Hematopoietic multipotent progenitor cell treated with erythropoietin and hydrocortisone succinate and interleukin-3 and kit ligand, for 15 days (in vitro differentiated cells): ENCODE measurements at regions not wholly inside any gene's neighbourhood (a gene's known extent, or its start where the extent isn't known, plus 50 kb on each side); places are given as distances from the start of the nearest gene placed in this dataset.

ENCODE experiments used
- DNase-seq: peaks from one replicate; pipeline ENCODE4 v3.0.0-alpha.2; 2015; ENCODE audit warnings: low spot score

DNA sequence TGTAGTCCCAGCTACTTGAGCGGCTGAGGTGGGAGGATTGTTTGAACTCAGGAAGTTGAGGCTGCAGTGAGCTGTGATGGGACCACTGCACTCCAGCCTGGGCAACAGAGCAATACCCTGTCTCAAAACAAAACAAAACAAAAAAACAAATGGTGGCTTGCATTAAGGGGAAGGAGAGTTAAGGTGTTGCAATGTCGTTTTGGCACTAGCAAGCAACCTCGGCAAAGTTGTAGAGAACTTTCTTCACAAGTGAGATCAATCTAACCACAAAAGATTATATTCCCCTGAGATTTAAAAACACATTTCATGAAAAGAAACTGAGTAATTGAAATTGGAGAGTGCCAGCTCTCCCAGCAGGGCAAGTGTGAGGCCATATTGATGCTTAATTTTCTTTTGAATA is 153.7 kb downstream of the KLF5 start:
- no peak for DNase-seq

DNA sequence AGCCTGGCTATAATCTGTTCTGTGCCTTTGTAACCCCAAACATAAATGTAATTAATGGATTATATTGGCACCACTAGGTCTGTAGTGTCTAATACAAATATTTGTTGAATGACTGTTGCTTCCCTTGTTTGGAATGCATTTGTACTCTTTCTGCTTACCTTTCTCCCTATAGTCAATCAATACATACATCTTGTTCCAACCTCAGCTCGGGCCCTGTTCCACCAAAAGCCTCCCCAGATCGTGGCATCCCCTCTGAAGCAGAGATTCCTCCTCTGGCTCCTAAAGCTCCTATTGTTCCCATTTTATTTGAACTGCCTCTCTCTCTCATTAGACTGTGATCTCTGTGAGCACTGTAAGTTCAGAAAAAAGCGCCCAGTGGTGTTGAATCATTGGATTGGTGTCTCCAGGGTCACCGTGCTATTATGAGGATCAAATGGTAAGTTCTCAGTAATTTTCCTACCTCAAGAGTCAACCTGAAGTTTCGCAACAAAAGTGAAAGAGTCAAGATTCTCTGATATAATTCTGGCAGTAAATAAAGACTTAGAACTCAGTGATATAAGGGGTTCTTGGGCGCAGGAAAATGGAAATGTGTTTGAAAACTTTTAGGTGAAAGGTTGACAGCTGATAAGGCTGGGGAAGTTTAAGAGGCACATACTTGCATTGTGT is 151.5 kb downstream of the KLF5 start:
- no peak for DNase-seq

DNA sequence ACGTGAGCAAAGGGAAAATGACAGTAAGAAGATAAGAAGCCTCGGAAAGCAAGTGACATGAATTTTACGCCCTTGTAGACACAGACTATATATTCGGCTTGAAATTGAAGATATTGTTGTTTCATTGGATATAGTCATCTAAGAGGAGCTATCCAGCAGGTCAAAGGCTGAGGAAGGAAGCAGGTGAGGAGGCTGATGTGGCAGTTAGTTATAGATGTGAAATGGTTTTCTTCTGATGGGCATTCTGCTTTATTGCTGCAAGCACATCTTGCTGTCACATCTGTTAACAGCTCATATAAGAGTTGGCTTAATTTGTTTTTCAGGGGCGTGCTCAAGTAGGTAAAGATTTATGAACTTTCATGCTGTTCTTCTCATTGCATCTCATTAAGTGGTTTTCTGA is 146.1 kb downstream of the KLF5 start:
- DNase-seq: no peak

DNA sequence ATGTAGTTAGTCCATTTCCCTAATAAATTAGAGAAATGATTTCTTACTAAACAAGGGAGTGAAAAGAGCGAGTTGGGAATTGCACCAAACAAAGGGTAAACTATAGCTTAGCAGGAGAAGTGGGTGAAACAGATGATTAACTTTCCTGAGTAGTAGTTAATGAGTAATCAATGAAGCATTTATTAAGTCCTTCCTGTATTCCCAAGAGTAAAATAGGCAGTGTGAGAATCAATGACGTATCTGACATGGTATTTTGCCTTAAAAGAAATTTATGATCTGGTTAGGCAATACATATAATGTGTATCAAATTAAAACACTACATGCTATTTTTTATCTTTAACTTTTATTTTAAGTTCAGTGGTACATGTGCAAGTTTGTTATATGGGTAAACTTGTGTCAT is 142.8 kb downstream of the KLF5 start:
- no peak for DNase-seq

DNA sequence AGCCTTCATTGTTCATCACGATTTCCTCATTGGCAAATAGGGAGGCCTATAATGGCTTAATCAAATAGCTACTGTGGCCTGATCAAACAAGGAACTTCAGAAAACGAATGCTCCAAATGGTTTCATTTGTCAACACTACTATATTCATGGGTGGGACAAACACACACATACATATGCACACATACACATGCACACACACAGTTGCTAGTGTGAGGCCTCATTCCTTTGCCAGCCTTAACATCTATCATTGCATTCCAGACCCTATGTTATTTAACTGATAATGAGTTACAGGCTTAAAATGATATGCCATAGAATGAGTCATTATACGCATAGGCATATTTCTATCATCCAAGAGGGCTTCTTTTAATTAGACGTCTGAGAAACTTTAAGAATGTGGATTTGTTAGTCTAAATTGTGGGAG is 140.2 kb downstream of the KLF5 start:
- peak; percentile 10 for DNase-seq

DNA sequence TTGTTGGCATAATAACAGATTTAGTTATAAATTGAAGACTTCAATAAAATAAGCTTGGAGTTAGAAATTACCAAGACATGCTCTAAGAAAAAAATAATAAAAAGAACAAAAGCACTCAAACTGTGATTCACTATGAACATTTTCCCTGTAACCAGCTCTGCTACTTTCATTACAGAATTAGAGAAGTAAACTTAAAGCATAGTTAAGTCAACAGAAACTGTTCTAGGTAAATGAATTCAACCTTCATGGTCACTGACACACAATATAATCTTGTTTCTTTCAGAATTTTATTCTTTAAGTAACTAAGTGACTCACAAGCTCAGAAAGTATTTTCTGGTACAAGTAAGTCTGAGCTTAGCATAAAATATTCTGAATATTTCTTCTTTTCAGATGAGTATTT is 136.3 kb downstream of the KLF5 start:
- DNase-seq: no peak

DNA sequence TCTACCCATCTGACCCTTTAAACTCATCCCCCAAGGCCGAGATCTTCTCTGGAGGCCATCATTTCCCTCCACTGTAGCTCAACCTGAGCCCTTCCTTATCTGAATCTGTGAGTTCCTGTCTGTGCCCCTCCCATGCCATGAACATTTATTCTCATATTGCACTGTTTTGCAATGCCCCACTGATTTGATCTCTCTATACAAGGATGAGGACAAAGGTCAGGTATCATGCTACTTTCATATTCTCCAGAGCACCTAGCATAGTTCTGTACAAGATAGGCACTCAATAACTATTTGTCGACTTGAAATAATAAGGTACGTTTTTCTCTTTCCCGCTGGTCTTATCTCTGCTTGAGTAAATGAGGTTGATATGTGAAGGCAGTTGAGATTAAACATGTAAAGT is 135.5 kb downstream of the KLF5 start:
- DNase-seq: no peak

DNA sequence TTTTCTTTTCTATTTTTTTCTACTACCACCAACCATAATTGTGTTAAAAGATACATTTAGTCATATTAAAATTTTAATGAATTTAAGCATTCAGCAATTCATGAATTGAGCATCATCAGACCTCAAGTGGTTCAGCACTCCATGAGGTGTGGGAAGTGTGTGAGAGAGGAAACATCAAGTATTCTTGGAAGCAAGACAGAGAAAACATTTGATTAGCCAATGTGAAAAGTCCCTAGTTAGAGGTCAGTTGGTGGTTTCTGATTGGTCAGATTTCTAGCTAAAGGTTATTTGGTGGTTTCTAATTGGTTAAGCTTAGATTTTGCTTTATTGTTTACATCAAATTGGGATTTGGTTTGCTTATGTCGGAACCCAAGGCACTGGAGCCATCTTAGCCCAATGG is 134.7 kb downstream of the KLF5 start:
- no peak for DNase-seq

DNA sequence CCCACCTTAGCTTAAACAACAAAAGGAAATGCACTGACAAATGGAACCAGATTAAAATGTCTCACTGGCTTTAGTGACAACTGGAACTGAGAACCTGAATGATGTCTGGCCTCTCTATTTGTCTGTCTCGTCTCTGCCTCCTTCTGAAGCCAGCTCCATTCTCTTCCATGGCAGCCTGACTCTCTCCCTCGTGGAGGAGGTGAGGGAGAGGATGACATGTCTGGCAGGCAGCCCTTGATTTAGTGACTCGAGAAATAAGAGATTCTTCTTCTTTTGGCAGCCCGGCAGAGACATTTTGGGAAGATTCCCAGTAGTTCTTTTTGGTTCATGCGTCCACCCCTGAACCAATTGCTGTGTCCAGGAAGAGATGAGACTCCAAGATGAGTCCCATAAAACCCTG is 131.7 kb downstream of the KLF5 start:
- no peak for DNase-seq

DNA sequence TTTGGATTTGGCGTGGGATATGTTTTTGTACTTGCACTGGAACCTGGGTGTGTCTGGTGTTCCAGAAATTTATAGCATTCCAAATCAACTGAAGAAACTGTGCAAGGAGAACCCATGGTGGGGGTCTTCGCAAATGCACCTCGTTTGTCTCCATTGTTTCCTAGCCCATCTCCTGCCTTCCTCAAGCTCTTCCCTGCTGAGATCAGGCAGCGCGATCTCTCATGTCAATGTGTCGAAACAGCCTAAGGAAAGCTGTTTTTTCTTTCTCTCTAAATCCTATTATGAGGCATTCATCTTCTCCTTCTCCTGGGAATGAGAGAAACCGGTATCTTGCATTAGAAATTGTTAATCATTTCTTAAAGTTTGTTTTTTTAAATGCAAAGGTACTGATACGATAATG is 131.0 kb downstream of the KLF5 start:
- no peak for DNase-seq

DNA sequence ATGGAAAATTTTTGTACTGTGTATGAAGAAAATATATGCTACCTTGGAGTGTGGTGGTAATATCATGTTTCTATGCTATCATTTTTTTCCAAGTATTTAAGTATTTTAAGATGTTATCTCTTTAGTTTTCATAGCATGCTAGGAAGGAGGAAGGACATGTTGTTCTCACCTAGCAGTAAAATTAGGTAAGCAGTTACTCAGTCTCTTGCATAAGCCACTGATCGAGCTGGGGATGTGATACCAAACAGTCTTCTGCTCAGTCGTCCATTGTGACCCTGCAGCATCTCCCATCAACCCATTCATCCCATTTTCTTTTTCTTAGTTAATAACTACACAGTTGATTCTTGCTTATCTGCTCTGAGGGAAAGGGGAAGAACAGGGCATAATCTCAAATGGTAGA is 130.6 kb downstream of the KLF5 start:
- no peak for DNase-seq

DNA sequence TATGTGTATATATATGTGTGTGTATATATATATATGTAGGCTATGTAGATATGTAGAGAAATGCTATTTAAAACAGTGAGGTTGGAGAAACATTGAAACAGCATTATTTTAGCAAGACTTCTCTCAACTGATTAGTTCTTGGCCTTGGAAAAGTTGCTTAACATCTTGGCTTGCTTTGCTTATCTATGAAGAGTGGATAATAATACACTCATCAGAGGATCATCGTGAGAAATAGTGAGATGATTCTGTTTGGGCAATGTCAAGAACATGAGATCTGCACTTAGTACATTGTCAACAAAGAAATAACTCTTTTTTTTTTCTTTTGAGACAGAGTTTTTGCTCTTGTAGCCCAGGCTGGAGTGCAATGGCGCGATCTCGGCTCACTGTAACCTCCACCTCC is 128.3 kb downstream of the KLF5 start:
- DNase-seq: no peak

DNA sequence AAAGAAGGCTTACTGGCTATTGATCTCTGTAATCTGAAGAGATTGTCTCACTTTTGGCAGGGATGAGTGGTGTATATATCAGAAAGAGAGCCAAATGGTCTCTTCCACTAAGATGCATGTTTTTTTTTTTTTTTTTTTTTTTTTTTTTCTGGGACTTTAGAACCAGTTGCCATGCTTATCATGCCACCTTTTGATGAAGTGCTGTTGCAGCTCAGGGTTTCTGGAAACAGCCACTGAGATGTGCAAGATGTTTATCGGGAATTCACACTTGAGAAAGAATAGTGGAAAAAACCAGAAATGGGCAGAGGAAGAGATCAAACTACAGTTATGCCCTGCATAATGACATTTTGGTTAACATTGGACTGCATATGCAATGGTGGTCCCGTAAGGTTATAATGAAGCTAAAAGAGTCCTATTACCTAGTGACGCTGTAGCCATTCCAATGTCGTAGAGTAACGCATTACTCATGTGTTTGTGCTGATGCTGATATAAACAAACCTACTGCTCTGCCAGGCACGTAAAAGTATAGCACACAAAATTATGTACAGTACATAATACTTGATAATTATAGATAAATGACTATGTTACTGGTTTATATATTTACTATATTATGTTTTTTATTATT is 121.0 kb downstream of the KLF5 start:
- DNase-seq: no peak

DNA sequence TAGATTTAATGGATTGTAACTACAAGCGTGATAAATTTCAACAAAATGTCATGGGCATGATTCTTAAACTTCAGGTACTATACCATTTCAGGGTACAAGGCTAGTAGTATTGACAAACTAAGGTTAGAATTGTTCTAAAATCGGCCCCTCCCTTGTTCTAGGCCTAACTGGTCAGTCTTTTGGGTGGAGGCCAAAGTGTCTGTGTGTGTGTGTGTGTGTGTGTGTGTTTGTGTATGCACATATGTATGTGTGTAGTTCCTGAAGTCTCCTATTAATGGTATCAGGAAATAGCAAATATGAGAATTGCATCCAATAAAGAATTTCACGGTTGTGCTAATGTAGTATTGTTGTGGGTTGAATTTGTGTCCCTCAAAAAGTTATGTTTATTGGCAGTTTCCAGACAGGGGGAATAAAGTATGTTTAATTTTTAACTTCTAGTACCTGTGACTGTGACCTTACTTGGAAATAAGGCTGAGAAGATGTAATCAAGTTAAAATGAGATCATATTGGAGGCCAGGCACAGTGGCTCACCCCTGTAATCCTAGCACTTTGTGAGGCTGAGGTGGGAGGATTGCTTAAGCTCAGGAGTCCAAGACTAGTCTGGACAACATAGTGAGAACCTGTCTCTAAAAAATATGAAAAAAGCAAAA is 119.2 kb downstream of the KLF5 start:
- no peak for DNase-seq

DNA sequence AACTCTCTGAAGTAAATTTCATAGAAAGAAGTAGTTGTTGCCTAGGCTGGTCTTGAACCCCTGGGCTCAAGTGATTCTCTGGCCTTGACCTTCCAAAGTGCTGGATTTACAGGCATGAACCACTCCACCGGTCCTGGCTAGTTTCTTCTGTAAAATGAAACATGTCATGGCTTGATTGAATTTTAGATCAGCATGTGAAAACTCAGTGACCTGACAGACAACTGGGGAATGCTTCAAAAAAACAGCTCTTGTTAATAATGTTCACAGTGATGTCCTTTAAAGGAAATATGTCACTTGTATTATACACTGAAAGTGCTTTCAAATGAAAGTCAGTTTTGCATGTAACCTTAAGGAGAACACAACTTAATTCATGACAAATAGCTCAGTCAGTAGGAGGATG is 118.2 kb downstream of the KLF5 start:
- no peak for DNase-seq

DNA sequence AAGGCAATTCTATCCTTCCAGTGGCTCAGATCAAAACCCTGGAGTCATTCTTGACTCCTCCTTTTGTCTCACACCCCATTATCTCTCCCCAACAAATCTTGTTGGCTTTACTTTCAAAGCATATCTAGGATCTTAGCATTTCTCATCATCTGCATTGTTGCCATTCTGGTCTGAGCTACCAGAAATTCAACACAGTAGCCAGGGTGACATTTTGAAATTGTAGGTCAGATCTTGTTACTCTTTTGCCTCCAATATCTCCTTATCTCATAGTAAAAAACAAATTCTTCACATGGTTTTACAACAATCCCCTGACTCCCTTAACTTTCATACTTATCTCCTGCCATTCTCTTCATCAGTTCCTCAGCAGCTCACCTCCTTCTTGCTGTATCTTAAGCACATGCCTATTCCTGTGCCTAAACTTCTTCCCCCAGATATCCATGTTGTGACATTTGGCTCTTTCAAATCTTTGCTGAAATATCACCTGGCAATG is 115.8 kb downstream of the KLF5 start:
- no peak for DNase-seq

DNA sequence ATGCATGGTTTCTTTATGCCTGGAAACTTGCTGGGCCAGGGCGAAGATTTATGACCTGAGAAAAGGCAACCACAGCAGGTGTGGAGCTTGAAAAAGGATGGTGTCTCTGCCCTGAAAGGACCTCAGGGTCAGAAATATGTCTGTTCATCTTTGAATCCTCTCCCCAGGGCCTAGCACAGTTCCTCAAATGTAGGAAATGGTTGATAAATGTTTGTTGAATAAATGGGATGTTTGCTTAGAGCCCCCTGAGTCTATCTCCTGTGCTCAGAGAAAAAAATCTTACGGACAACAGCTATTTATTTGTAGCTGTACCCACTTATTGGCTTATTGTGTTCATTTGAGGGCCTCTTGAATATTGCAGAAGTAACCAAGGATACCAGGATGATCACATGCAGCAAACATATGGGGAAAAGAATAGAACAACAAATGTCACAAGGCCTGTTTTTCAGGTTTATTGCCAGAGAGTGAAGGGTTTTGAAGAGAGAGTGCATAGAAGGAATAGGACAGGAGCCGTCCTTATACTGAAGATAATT is 114.5 kb downstream of the KLF5 start:
- no peak for DNase-seq

DNA sequence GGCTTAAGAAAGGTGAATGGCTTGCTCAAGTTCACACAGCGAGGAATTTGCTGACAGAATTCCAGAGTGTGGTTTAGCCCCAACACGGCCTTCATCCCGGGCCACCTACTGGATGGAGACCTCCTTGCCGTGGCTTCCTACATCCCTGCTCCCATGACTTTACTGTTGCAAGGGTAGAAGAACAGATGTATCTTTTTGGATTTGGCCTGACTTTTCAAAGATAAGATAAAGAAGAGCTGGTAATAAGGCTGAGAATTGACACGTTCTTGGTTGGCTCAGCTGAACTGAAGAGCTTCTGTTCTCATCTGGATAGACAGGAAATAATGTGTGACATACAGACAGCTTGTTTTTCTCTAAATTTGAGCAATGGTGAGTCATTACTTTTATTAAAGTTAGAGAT is 113.1 kb downstream of the KLF5 start:
- no peak for DNase-seq

DNA sequence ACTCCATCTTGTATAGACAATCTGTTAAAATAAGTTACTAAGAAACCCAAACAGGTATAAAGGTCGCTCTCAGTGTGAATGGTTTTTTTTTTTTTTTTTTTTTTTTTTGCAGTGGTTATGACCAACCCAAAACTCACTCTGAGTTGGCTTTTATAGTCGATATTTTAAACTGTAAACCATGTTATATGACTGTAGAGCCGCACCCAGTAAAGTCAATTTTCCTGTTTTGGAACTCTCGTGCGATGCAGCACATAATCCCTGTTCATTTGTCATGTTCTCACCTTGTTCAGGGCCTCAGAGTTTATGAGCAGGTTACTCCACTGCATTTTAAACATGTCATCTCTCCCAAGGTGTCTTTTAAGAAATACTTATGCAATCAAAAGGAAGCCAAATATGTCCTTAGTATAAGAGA is 112.5 kb downstream of the KLF5 start:
- DNase-seq: no peak

DNA sequence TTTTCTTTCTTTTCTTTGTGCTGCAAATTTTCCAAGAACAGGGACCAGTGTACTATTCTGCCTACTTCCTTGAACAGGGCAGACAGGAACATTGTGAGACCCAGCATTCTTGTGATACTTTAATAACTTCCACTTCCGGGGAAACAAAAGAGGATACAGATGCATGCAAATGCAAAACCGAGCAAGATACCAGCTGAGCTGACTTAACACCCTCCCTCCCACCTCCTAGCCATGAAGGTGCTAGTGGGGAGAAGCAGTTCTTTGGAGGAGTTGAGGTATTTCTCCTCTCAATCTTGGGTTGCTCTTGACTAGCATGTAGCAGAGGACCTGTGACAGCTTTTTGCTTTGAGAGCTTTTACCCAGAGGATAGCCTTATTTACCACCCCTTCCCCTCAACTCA is 111.2 kb downstream of the KLF5 start:
- no peak for DNase-seq

DNA sequence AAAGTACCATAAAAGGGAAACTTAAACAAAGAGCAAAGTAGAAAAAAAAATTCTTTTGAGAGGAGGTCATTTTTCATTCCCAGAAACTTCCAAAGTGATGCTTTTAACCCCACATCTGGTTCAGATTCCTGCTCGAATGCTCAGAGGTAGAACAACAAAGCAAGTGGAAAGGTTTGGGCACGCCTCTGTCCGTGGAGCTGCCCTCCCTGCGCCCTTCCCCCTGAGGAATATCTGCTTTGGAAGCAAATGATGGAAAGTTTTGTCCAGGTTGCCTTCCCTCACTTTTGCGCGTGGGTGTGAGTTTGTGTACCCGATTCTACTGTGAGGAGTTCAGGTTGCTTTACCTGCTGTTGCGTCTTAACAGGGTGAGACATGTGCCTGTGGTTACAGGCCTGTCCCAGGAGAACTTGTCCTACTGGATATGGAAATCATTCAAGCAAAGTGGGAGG is 110.2 kb downstream of the KLF5 start:
- DNase-seq: no peak

DNA sequence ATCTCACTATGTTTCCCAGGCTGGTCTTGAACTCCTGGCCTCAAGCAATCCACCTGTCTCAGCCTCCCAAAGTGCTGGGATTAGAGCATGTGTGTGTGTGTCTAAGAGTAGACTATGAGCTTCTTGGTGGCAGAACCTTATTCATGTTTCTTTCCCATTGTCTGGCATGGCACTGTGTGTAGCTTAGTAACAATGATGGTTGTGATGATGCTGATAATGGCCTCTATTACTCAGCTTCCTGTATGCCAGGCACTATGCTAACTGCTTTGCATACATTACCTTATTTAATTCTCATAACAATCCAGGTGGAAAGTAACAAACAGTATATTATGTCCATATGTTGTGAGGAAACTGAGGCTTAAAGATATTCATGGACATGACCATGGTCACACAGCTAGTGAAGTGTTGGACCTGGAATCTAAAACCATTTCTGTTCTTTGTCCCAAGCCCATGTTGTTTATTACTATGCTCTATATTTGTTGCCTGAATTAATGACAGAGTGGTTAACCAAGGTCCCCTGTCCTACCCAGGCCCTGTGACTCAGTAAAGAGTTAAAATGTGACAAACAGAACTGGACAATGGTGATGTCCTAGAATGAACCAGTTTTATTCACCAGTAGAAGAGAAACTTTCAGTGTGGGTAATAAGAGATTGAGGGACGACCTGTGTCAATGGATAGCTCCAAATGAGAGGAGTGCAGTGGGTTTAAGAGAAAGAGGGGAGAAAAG is 109.6 kb downstream of the KLF5 start:
- no peak for DNase-seq
